ENCODE measurements at regions not wholly inside any gene's neighbourhood (a gene's known extent, or its start where the extent isn't known, plus 50 kb on each side); places are given as distances from the start of the nearest gene placed in this dataset.

DNA sequence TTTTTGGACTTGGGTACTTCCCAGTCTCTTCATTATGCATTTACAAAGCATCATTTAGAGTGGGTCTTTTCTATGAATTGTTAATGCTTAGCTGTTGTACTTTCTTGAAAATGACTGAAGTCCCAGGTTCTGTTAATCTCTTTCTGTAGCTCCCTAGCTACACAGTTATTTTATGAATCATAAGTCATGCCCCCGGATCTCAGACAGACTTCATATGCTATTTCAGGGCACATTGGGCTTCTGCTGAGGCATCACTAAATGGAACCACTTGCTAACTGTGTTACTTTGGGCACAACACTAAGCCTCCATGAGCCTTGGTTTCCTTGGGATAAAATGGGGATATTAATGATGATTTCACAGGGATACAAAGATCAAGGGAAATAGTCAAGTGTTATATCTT is 55.5 kb upstream of the RBM15 start:
- Histone ChIP-seq H4K91ac (replicated peaks; ENCODE audit: insufficient read length, low read length) (no peak overlapping the region), H3K4ac (replicated peaks; ENCODE audit: insufficient read length, low read depth, low read length) (no peak overlapping the region), H3K4me2 (ENCODE audit: insufficient read depth in 1 of 2, low read depth in 2 of 2, low read length in 2 of 2) (no peak overlapping the region), H2BK5ac (ENCODE audit: low read depth, low read length) (no peak overlapping the region), H2BK120ac (replicated peaks; ENCODE audit: low read depth, low read length) (no peak overlapping the region), H3K79me2 (ENCODE audit: control insufficient read depth in 1 of 2, insufficient read depth in 2 of 2, low read length in 2 of 2) (no peaks in the 10 kb centered on the region), H3K4me1 (replicated peaks in 1 of 4; ENCODE audit: control insufficient read depth in 3 of 4, insufficient read depth in 4 of 4, low read length in 3 of 4) (peaks cover 0 to 3% (median 0%) of the 10 kb centered on the region in 4 experiments; a peak in 2 of 7 replicates), H3K27ac (ENCODE audit: low read depth, low read length) (no peak overlapping the region), H3K14ac (ENCODE audit: insufficient read length) (no peak overlapping the region), H3K23ac (ENCODE audit: insufficient read length) (no peak overlapping the region), H3K9ac (replicated peaks in 1 of 4; ENCODE audit: extremely low read depth in 1 of 4, low read depth in 3 of 4, low read length in 3 of 4) (no peak overlapping the region), H4K5ac (ENCODE audit: insufficient read length, low read depth, low read length) (no peak overlapping the region), H3K9me3 (ENCODE audit: insufficient read depth in 2 of 2, low read depth in 1 of 2, low read length in 1 of 2) (no peaks in the 10 kb centered on the region), H3K56ac (replicated peaks; ENCODE audit: insufficient read length, low read depth, low read length) (no peak overlapping the region), H2AFZ (ENCODE audit: low read length) (no peak overlapping the region), H3K18ac (ENCODE audit: extremely low read depth, low read length) (no peak overlapping the region), H3K36me3 (ENCODE audit: control insufficient read depth in 2 of 4, insufficient read depth in 4 of 4, low read length in 3 of 4) (no peaks in the 10 kb centered on the region; a peak in 2 of 8 replicates), H3K4me3 (ENCODE audit: extremely low read depth in 1 of 4, insufficient read depth in 2 of 4, low read depth in 3 of 4, low read length in 4 of 4) (no peak overlapping the region), H2BK15ac (ENCODE audit: low read length) (no peak overlapping the region), H2AK5ac (ENCODE audit: low read depth, low read length) (no peak overlapping the region), H3K79me1 (ENCODE audit: low read depth, low read length) (no peaks in the 10 kb centered on the region), H4K20me1 (replicated peaks in 1 of 2; ENCODE audit: control insufficient read depth in 1 of 2, insufficient read depth in 2 of 2, low read length in 2 of 2) (no peaks in the 10 kb centered on the region), H3K23me2 (ENCODE audit: low read depth, low read length) (no peaks in the 10 kb centered on the region), H3K27me3 (replicated peaks in 1 of 4; ENCODE audit: control insufficient read depth in 3 of 4, extremely low read depth in 1 of 4, insufficient read depth in 3 of 4, low read length in 3 of 4) (no peaks in the 10 kb centered on the region), H2BK20ac (ENCODE audit: low read length) (no peak overlapping the region), H4K8ac (ENCODE audit: extremely low read depth, insufficient read depth, low read length) (no peak overlapping the region), H2BK12ac (ENCODE audit: low read depth, low read length) (no peak overlapping the region)
- DNase-seq (ENCODE audit: low read depth in 1 of 2, low spot score in 2 of 2) = no peak
- CTCF ChIA-PET (ENCODE audit: partially characterized antibody) = interaction anchor here (1.0 to 5.4 kb wide), 2 partner anchors 10 to 29 kb away, joined by 3 to 23 read pairs; no protein-coding TSS in a partner anchor
- 80% methylated on average over 1 of the region's 1 CpG; no CpG with 5 or more reads in 1 of the 2 experiments for WGBS, 2 experiments (ENCODE audit: extremely low coverage in 1 of 2, insufficient coverage in 1 of 2, insufficient read length in 1 of 2, insufficient replicate concordance in 2 of 2, low coverage in 1 of 2, low lambda C conversion rate in 2 of 2, missing lambda C conversion rate in 1 of 2)
- POLR2A ChIA-PET (ENCODE audit: partially characterized antibody) = no interaction called here
- no peak for FAIRE-seq
- no peak for TF ChIP-seq CHD1 (IDR thresholded peaks at IDR 0.05; ENCODE audit: low read depth, low read length)

Data from H1 (cell line).